ENCODE measurements at regions not wholly inside any gene's neighbourhood (a gene's known extent, or its start where the extent isn't known, plus 50 kb on each side); places are given as distances from the start of the nearest gene placed in this dataset.
"Not testable (repeated sequence)": the region's sequence is repeated elsewhere in the genome, so short reads cannot be mapped to it uniquely, and the experiment has no call there.

GRCh38 chr5:43815497-43815896, 212.5 kb downstream of the NNT start:
- H3K27me3 ChIP-seq (ENCODE audit: control insufficient read depth, insufficient read depth), result no peaks in the 10 kb centered on the region
- DNase-seq, result no peak
- no peak overlapping the region for H3K4me3 ChIP-seq (ENCODE audit: low read length)
- no peak for ATAC-seq
- intact Hi-C loops (cut with DNase I), result no loop called here
- H3K9me3 ChIP-seq (ENCODE audit: control insufficient read depth, low read length), result peaks cover 3% of the 10 kb centered on the region
- H3K4me1 ChIP-seq (ENCODE audit: control insufficient read depth, insufficient read depth, low read length), result no peaks in the 10 kb centered on the region
- no peak overlapping the region for H3K27ac ChIP-seq (ENCODE audit: low read length)

DNA sequence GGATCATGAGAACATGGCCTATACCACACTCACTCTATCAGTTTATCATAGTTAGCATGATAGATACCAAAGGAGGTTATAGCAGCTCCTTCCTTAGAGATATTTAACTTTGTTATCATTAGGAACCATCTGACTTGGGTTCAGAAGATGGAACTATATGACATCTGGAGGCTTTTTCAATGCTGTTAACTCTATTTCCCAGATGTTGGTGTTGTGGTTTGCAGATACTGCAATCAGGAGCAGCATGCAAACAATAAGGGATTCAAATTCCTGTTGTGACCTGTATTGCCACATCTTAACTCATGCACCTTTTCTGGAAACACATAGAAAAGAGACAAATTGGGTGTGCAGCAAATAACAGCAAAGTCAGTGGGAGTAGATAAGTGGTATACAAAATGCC, 201.7 kb downstream of the NNT start:
- peaks cover 1% of the 10 kb centered on the region for H3K9me3 ChIP-seq (ENCODE audit: control insufficient read depth, low read length)
- no peak overlapping the region for H3K27ac ChIP-seq (ENCODE audit: low read length)
- no peaks in the 10 kb centered on the region for H3K27me3 ChIP-seq (ENCODE audit: control insufficient read depth, insufficient read depth)
- H3K4me3 ChIP-seq (ENCODE audit: low read length), result no peak overlapping the region
- DNase-seq (no peak), ATAC-seq (no peak)
- no peaks in the 10 kb centered on the region for H3K4me1 ChIP-seq (ENCODE audit: control insufficient read depth, insufficient read depth, low read length)
- intact Hi-C loops (cut with DNase I), result no loop called here

- Histone ChIP-seq H3K4me1 (ENCODE audit: control insufficient read depth, insufficient read depth, low read length) (no peaks in the 10 kb centered on the region), H3K27ac (ENCODE audit: low read length) (no peak overlapping the region), H3K4me3 (ENCODE audit: low read length) (no peak overlapping the region), H3K9me3 (ENCODE audit: control insufficient read depth, low read length) (peaks cover 1% of the 10 kb centered on the region), H3K27me3 (ENCODE audit: control insufficient read depth, insufficient read depth) (no peaks in the 10 kb centered on the region)
- ATAC-seq (no peak), DNase-seq (no peak)
- 93% methylated on average over 3 of the region's 3 CpGs for WGBS
- intact Hi-C loops (cut with DNase I), result no loop called here
Observed at GRCh38 chr5:43804041-43804440, 201.1 kb downstream of the NNT start.

- Histone ChIP-seq H3K27ac (ENCODE audit: low read length) (no peak overlapping the region), H3K4me3 (ENCODE audit: low read length) (no peak overlapping the region), H3K4me1 (ENCODE audit: control insufficient read depth, insufficient read depth, low read length) (no peaks in the 10 kb centered on the region), H3K27me3 (ENCODE audit: control insufficient read depth, insufficient read depth) (no peaks in the 10 kb centered on the region), H3K9me3 (ENCODE audit: control insufficient read depth, low read length) (peaks cover 1% of the 10 kb centered on the region)
- no peak for DNase-seq
- intact Hi-C loops (cut with DNase I), result no loop called here
- 77% methylated on average over 3 of the region's 3 CpGs for WGBS
- no peak for ATAC-seq
Observed at GRCh38 chr5:43802651-43803050, 199.7 kb downstream of the NNT start.

GRCh38 chr5:43802119-43802518, 199.1 kb downstream of the NNT start:
- WGBS, result 75% methylated on average over 1 of the region's 1 CpG
- no peaks in the 10 kb centered on the region for H3K4me1 ChIP-seq (ENCODE audit: control insufficient read depth, insufficient read depth, low read length)
- no peak overlapping the region for H3K27ac ChIP-seq (ENCODE audit: low read length)
- intact Hi-C loops (cut with DNase I), result no loop called here
- H3K4me3 ChIP-seq (ENCODE audit: low read length), result no peak overlapping the region
- H3K9me3 ChIP-seq (ENCODE audit: control insufficient read depth, low read length), result no peaks in the 10 kb centered on the region
- no peaks in the 10 kb centered on the region for H3K27me3 ChIP-seq (ENCODE audit: control insufficient read depth, insufficient read depth)
- no peak for ATAC-seq
- no peak for DNase-seq

DNA sequence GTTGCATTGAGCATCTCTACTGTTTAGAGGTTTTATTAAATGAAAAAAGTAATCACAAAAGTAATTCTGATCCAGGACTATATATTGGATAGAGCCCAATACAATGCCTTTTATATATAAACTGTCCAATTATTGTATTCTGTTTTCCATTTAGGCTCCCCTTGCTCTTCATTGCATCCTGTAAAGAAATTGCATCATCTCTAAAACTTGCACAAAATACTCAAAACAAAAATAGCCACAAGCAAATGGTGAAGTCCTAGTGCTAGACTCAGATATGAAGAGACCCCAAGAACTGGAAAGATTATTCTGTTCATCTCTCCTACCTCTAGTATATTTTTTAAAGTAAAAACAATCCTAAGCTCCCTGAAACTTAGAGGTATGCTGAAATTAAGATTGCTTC, 195.8 kb downstream of the NNT start:
- intact Hi-C loops (cut with DNase I), result no loop called here
- Histone ChIP-seq H3K9me3 (ENCODE audit: control insufficient read depth, low read length) (no peaks in the 10 kb centered on the region), H3K27ac (ENCODE audit: low read length) (no peak overlapping the region), H3K4me1 (ENCODE audit: control insufficient read depth, insufficient read depth, low read length) (no peaks in the 10 kb centered on the region), H3K4me3 (ENCODE audit: low read length) (no peak overlapping the region), H3K27me3 (ENCODE audit: control insufficient read depth, insufficient read depth) (no peaks in the 10 kb centered on the region)
- DNase-seq (no peak), ATAC-seq (no peak)

DNA sequence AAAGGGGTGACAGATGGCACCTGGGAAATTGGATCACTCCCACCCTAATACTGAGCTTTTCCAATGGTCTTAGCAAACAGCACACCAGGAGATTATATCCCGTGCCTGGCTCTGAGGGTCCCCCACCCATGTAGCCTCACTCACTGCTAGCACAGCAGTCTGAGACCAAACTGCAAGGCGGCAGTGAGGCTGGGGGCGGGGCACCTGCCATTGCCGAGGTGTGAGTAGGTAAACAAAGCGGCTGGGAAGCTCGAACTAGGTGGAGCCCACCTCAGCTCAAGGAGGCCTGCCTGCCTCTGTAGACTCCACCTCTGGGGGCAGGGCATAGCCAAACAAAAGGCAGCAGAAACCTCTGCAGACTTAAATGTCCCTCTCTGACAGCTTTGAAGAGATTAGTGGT, 188.9 kb downstream of the NNT start:
- H3K27ac ChIP-seq (ENCODE audit: low read length); H3K4me3 ChIP-seq (ENCODE audit: low read length); H3K9me3 ChIP-seq (ENCODE audit: control insufficient read depth, low read length); intact Hi-C loops (cut with DNase I); ATAC-seq; H3K27me3 ChIP-seq (ENCODE audit: control insufficient read depth, insufficient read depth); DNase-seq; H3K4me1 ChIP-seq (ENCODE audit: control insufficient read depth, insufficient read depth, low read length): not testable (repeated sequence)
- 94% methylated on average over 6 of the region's 6 CpGs for WGBS

- Histone ChIP-seq H3K4me1 (ENCODE audit: control insufficient read depth, insufficient read depth, low read length) (no peaks in the 10 kb centered on the region), H3K27me3 (ENCODE audit: control insufficient read depth, insufficient read depth) (no peaks in the 10 kb centered on the region), H3K27ac (ENCODE audit: low read length) (no peak overlapping the region), H3K9me3 (ENCODE audit: control insufficient read depth, low read length) (peaks cover 2% of the 10 kb centered on the region), H3K4me3 (ENCODE audit: low read length) (no peak overlapping the region)
- ATAC-seq, result no peak
- peak in 1 of 3 donors; percentile 22 for DNase-seq
- WGBS, result 53% methylated on average over 3 of the region's 3 CpGs
- intact Hi-C loops (cut with DNase I), result no loop called here
Observed at GRCh38 chr5:43785198-43785597, 182.2 kb downstream of the NNT start.

DNA sequence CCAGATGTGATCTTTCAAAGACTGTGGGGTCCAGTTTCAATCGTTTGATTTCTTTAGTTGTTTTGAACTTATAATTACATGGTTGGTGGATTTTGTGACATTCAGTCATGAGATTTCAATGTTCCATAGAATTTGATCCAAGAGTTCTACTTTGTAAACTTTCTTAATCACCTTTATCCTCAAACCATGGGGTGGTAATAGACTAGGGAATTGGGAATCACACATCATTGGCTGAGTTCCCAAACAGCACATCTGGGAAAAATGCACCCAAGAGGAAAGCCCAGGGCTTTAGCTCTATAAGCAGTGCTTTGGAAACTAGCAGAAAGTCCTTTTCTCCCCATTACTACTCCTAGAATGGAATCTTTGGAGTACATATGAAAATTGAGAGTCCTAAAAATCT, 177.6 kb downstream of the NNT start:
- Histone ChIP-seq H3K27me3 (ENCODE audit: control insufficient read depth, insufficient read depth) (no peaks in the 10 kb centered on the region), H3K9me3 (ENCODE audit: control insufficient read depth, low read length) (no peaks in the 10 kb centered on the region), H3K4me3 (ENCODE audit: low read length) (no peak overlapping the region), H3K4me1 (ENCODE audit: control insufficient read depth, insufficient read depth, low read length) (no peaks in the 10 kb centered on the region), H3K27ac (ENCODE audit: low read length) (no peak overlapping the region)
- no peak for DNase-seq
- intact Hi-C loops (cut with DNase I), result no loop called here
- ATAC-seq, result no peak
- WGBS, result 51% methylated on average over 1 of the region's 1 CpG

DNA sequence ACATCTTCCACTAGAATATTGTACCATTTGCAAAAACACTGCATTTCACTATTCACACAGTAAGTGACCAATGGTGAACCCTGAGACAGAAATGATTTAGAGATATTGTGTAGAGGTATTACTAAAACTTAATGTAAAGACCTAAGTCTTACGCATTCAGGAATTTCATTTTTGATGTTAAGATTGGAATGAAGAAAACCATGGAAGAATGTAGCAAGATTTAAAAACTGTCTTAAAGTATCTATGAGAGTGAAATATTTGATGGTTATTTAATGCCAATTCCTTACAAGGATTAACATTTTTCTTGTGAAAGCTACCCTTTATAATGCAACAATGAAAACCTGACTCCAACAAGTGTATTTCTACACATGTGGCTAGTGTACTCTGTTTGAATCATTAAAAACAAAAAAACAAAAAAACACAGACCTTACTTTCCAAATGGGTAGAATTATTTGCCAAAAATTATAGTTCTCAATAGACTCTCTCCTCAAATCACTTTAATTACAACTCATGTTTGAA, 172.0 kb downstream of the NNT start:
- intact Hi-C loops (cut with DNase I), result no loop called here
- DNase-seq (no peak), ATAC-seq (no peak)
- Histone ChIP-seq H3K4me3 (ENCODE audit: low read length) (no peak overlapping the region), H3K4me1 (ENCODE audit: control insufficient read depth, insufficient read depth, low read length) (no peaks in the 10 kb centered on the region), H3K9me3 (ENCODE audit: control insufficient read depth, low read length) (peaks cover 4% of the 10 kb centered on the region), H3K27ac (ENCODE audit: low read length) (no peak overlapping the region), H3K27me3 (ENCODE audit: control insufficient read depth, insufficient read depth) (no peaks in the 10 kb centered on the region)
- 98% methylated on average over 1 of the region's 1 CpG for WGBS

GRCh38 chr5:43773478-43773844, 170.5 kb downstream of the NNT start:
- intact Hi-C loops (cut with DNase I), result no loop called here
- WGBS, result 79% methylated on average over 1 of the region's 1 CpG
- DNase-seq (no peak), ATAC-seq (no peak)
- H3K4me1 ChIP-seq (ENCODE audit: control insufficient read depth, insufficient read depth, low read length), result no peaks in the 10 kb centered on the region
- H3K9me3 ChIP-seq (ENCODE audit: control insufficient read depth, low read length), result peaks cover 4% of the 10 kb centered on the region
- H3K4me3 ChIP-seq (ENCODE audit: low read length), result no peak overlapping the region
- H3K27ac ChIP-seq (ENCODE audit: low read length), result no peak overlapping the region
- no peaks in the 10 kb centered on the region for H3K27me3 ChIP-seq (ENCODE audit: control insufficient read depth, insufficient read depth)

DNA sequence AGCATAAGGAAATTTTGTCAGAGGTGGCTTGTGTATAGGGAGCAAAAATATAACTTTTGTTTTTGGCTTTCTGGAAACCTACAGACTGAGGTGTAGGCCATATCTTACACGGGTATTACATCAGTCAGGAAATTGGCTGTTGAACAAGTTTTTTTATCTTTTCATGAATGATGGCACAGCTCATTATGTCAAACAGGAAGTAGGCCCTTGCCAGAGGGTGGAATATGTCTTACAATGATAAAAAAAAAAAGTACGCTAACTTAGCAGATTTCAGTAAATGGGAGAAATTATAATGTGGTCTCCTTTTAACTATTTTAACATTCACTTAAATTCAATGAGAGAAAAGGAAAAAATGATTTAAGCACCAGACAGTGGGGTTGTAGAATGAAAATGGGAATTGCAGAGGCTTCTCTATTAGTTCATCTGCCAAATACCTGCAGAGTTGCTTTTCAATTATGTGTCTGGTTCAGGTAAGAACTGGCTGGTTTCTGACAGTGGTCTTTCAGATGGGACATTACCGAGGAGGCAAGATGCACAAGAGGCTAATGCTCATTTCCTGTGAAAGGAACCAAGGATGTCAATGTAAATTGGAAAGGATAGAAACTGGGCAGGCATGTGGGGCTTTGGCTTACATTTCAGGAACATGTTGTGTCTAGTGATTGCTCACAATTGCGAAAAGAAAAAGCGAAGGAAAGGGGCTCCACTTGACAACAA, 169.9 kb downstream of the NNT start:
- 42% methylated on average over 5 of the region's 5 CpGs for WGBS
- Histone ChIP-seq H3K9me3 (ENCODE audit: control insufficient read depth, low read length) (peaks cover 4% of the 10 kb centered on the region), H3K27me3 (ENCODE audit: control insufficient read depth, insufficient read depth) (no peaks in the 10 kb centered on the region), H3K27ac (ENCODE audit: low read length) (no peak overlapping the region), H3K4me3 (ENCODE audit: low read length) (no peak overlapping the region), H3K4me1 (ENCODE audit: control insufficient read depth, insufficient read depth, low read length) (no peaks in the 10 kb centered on the region)
- no peak for DNase-seq
- intact Hi-C loops (cut with DNase I), result no loop called here
- peak; percentile 33 to 66 for ATAC-seq
